NCI-H1105 (cell line): ENCODE measurements at regions not wholly inside any gene's neighbourhood (a gene's known extent, or its start where the extent isn't known, plus 50 kb on each side); places are given as distances from the start of the nearest gene placed in this dataset.
A peak's percentile ranks its signal among the peaks of the same experiment; 100 is the strongest.

Source experiments
- DNase-seq: peaks from one replicate; lab custom pipeline; 2025; lab: John Stamatoyannopoulos, UW

- DNase-seq, result no peak
These were observed 62.1 kb downstream of the CTAGE1 start for GRCh38 chr18:22355598-22355997.

GRCh38 chr18:22355069-22355468, 62.6 kb downstream of the CTAGE1 start:
- DNase-seq, result no peak

DNA sequence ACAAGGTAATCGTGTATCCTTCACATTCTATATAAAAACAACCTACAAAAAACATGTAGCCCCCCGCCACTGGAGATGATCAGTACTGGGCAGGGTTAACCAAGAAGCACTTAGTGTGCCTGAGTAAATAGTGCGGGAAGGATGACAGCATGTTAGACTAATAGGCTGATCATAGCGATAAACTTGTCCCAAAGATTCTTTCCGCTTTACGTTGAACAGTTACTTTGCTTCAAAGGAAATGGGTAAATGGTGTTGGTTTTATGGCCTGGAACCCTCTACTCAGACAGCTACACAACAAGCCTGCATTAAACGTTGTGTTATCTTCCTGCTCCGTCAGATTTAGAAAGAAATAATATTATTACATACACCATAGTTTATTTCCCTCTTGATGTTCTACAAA, 67.7 kb downstream of the CTAGE1 start:
- no peak for DNase-seq

GRCh38 chr18:22349317-22349898, 68.3 kb downstream of the CTAGE1 start:
- DNase-seq, result no peak

DNA sequence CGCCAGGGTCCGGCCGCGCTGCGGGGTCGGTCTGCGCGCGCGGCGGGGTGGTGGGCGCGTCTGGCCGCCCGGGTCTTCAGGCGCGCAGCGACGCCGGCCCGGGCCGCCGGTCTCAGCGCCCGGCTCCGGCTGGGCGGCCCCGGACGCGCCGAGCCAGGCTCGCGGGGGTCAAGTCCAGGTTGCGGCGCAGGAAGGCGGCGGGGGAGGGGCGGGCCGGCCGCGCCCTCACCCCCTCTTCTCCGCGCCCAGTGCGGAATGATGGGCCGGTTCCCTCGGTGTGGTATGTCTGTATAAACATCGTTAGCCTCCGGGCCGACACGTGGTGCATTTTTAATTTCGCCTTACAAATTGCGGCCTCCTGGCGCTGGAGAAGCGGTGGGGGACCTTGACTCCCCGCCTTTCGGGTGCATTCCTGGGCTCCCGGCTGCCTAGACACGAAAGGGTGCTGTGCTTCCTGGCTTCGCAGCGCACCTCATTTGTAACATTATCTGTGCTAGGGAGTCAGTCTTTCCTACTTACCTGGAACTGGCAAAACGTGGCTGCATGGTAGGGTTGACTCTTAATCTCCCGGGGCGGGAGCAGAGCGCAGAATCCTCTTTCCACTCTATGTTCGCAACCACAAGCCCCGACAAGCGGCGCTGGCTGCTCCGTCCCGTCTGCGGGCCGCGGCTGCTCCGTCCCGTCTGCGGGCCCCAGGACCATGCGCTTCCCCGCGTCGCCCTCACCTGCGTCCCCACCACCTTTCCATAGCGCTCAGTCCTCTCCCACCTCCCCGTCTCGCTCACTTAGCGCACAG, 69.0 kb downstream of the CTAGE1 start:
- DNase-seq, result peak; percentile 18

DNA sequence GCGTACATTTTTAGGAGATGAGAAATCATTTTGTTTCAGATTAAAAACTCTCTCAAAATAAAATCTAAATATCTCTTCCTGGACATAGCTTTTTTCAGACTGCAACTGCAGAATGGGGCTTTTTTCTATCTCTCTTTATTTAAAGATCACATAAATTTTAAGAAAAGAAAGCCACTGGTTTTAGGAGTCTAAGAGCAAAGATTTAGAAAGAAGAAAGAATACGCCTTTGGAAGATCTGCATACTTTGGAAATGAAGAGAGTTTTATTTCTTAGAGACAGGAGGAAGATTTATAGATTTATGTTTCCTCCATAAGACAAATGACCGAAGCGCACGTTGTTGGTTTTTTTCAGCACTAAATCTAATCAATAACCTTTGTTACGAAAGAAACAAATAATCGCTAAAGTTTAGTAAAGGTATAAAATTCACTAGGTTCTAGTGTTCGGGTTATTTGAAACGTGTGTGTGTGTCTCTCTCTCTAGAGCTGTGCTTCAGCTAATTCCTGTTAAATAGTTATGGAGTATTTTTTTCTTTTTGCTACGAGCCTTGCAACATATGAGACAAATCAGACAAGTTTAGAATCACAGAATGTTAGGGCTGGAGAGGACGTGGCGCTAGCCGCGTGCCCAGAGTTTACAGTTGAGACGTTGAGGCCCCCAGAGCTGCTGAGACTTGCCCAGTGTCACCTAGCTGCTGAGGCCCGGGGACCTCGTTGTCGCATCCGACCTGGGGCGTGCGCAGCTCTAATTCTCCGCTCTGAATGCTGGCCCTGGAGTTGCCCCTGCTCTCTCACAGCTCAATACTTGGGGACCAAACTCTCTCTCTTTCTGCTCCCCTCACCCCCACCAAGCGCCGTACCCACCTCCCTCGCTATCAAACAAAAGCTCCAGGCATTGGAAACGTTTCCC, 69.9 kb downstream of the CTAGE1 start:
- DNase-seq, result peak; percentile 32

GRCh38 chr18:22346953-22347605, 70.6 kb downstream of the CTAGE1 start:
- no peak for DNase-seq

DNA sequence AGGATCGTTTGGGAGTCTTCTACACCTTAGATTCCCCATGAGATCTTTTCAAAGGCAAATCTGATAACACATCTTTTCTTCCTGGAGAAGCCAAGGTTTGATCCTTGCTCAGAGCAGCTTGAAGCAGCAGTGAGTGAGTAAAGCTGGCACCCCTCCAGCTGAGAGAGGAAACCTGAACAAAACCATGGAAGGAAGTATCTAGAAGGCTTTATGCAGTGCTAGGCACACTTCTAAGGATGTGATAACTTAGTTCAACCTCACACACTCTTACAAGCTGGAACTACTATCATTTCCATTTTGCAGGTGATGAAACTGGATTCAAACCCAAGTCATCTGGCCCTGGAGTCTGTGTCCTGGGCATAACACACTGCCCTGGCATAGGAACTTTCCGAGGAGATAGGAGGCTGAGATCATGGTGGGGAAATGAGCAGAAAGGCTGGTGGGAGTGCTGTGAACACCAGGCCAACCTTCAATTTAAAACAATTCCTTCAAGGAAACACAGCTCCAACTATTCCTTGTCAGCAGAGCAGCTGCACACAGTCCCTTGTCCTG, 71.2 kb downstream of the CTAGE1 start:
- no peak for DNase-seq

GRCh38 chr18:22345718-22346117, 72.0 kb downstream of the CTAGE1 start:
- no peak for DNase-seq

GRCh38 chr18:22344908-22345670, 72.6 kb downstream of the CTAGE1 start:
- no peak for DNase-seq

DNA sequence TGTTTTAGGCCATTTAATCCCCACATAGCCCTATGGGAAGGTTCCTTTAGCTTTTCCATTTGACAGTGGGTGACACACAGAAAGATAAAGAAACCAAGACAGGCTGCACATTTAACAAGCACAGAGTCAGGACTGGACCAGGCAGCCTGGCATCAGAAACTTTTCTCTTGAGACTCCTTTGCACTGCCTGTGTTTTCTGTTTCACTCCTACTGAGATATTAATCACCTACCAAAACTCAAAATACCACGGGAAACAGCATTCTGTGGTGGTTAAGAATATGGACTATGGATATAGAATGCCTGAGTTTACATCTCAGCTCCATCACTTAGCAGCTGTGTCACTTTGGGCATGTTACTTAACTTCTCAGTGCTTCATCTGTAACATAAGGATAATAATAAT, 73.3 kb downstream of the CTAGE1 start:
- no peak for DNase-seq

DNA sequence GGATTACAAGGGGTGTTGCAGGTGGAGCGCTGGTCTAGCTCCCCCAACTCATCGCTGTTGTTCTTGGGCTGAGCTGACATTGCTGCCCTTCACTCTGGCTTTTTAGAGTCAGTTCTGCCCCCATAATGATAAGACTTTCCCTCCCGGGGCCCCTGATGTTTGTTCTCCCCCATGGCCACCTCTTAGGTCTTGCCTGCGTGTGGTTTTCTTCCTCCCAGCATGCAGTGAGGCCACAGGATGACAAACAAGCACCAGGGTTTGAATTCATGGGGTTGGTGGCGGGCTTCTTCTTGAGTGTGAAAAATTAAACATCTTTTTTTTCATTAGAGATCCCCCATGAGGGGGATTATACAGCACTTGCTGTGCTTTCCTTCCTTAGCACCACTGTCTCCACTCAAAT, 74.1 kb downstream of the CTAGE1 start:
- no peak for DNase-seq

DNA sequence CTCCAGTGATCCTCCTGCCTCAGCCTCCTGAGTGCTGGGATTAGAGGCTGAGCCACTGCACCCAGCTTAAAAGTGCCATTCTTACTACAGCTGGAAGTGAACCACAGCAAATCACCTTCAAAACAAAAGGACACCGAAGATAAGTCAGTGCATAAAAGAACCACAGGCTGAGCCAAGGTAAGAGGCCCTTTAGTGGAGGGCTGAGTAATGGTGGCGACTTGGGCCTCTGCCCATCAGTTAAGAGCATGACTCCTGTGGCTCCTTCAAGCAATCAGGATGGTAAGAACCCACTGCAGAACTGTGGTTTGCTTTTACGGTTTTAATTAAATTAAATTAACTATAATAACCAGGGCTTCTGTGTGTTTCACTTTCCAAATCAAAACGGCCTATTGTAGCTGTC, 75.1 kb downstream of the CTAGE1 start:
- peak; percentile 80 for DNase-seq

DNA sequence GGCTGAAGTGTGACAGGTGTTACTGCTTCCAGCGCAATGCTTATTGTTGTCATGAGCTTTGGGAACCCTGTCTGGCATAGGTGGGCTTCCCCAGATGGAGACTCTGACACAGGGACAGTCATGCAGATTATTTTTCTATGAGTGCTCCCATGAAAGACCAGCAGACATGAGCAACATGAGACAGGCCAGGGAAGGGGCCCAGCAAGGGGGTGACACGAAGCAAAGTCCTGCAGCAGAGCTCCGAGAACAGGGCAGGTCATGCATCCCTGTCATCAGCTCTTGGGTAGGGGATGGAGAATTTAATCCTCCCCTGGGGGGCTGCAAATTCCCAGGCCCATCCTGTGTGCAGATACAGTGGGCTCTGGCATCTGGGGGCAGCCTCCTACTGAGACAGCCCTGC, 77.4 kb downstream of the CTAGE1 start:
- no peak for DNase-seq

GRCh38 chr18:22339913-22340312, 77.8 kb downstream of the CTAGE1 start:
- DNase-seq, result no peak

GRCh38 chr18:22337833-22338232, 79.9 kb downstream of the CTAGE1 start:
- DNase-seq, result no peak

GRCh38 chr18:22337306-22337705, 80.4 kb downstream of the CTAGE1 start:
- DNase-seq, result no peak

- no peak for DNase-seq
These were observed 81.3 kb downstream of the CTAGE1 start for GRCh38 chr18:22336406-22336805.

GRCh38 chr18:22335731-22336198, 82.0 kb downstream of the CTAGE1 start:
- no peak for DNase-seq

DNA sequence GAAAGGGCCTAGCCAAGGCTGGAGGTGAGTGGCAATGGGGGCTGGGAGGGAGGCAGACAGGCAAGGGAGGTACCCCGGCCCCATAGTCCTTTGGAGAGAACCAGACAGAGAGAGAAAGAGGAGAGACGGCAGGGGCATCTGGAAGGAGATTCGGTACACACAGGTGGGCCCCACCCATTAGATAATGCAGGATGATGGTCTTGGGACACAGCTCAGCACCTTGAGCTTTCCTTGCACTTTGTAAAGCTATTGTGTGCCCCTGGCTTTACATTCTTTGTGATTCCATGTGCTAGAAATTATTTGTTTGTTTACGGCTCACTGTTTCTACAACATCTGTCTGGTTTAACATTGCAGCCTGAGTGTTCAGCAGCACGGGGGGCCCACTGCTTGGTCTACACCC, 83.1 kb downstream of the CTAGE1 start:
- DNase-seq, result no peak

DNA sequence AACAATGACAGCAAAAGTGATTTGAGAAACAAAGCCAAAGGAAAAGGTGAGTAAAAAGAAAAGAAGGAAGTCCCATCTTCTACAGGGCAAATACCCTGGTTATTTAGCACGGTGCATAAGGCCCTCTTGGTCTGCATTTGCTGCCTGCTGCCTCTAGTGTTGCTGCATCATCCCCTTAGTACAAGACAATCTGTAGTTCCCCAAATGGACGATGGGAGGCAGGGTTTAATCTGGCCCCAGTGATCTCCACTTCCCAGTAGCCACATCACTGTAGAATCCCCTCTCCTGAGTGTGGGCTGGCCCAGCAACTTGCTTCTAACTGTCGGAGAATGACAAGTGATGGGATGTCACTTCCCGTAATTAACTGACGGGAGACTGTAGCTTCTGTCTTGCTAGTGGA, 85.1 kb downstream of the CTAGE1 start:
- no peak for DNase-seq
